Hematopoietic multipotent progenitor cell treated with erythropoietin and hydrocortisone succinate and interleukin-3 and kit ligand, for 17 days (in vitro differentiated cells): ENCODE measurements at regions not wholly inside any gene's neighbourhood (a gene's known extent, or its start where the extent isn't known, plus 50 kb on each side); places are given as distances from the start of the nearest gene placed in this dataset.
A peak's percentile ranks its signal among the peaks of the same experiment; 100 is the strongest.
"Not testable (repeated sequence)": the region's sequence is repeated elsewhere in the genome, so short reads cannot be mapped to it uniquely, and the experiment has no call there.

ENCODE experiments used
- DNase-seq: peaks from one replicate; pipeline ENCODE4 v3.0.0-alpha.2; 2015; ENCODE audit warnings: low spot score

DNA sequence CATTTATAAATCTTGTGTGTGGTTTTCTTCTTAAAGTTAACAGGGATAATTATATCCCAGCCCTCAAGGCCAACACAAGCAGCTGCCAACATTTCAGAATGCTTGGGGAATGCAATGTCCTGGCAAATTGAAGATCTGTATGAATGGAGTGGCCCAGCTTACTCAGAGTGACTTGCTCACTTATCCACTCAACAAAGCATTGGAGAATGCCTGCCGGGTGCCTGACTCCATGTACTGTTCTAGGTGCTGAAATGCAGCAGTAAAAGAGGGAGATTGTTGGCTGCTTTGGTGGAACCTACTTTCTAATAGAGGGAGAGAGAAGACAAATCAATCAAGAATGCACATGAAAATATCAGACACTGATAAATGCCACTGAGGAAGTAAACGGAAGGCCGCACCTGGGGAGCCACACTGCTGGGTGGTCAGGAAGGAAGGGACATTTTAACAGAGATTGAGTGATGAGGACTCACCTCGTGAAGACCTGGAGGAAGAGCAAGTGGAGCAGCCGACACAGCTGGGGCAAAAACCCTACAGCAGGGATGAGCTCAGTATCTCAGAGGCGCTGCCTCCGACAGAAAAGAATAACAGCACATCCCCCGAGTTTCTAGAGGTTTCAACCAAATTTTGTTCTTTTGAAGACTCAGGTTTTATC is 61.2 kb upstream of the VASH1 start:
- DNase-seq = no peak

DNA sequence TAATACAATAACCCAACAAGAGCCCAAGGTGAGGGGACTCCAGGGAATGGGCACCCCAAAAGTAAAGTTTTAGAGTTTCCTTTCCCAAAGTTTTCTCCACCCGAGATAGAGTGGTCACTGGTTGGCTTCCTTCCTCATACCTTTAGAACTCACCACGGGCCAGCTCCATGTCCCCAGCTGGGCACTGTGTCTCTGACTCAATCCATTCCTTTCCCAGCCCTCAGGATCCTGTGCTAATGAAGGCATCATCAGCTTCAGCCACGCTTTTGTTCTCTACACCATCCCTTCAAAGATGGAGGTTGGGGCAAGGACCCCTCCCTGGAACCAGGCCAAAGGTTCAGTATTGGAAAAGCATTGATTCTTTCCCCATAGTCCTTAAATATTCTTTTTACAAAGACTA is 59.8 kb upstream of the VASH1 start:
- DNase-seq = no peak

DNA sequence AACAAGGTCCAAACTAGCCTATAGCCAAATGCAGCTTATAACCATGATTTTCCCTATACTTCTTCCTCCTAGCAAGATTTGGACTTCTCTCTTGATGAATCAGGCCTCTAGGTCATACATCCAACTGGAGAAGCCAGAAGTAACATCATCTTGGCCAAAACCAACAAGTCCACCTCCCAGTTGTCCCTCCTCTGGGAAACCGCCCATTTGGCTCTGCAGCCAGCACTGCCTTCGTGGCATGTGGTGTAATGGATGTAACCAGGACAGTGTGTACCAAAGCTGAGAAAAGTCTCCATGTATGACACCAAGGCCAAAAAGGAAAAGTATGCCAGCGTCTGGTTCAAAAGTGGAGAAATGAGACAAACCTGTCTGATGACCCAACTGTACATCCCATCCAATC is 59.3 kb upstream of the VASH1 start:
- no peak for DNase-seq

DNA sequence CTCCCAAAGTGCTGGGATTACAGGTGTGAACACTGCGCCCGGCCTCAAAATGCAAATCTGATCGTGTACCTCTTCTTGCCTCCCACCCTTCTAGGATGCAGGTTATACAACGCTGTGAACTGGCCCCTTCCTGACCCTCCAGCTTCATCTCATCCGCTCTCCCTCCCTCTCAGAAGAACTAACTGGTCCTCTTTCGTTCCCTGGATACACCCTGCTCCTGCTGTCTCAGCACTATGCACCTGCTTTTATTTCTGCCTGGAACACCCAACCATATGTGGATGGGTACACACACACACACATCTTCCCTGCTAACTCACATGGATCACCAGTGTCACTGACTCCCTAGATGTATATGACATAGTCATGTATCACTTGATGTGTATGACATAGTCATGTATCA is 56.1 kb upstream of the VASH1 start:
- DNase-seq = no peak

DNA sequence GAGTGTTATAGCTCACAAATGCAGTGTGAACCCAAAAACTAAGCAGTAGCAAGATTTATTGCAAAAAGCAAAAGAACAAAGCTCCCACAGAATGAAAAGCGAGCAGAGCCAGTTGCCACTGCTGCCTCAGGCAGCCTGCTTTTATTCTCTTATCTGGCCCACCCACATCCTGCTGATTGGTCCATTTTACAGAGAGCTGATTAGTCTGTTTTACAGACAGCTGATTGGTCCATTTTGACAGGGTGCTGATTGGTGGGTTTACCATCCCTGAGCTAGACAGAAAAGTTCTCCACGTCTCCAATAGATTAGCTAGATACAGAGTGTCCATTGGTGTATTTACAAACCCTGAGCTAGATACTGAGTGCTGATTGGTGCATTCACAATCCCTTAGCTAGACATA is 55.1 kb upstream of the VASH1 start:
- DNase-seq = not testable (repeated sequence)

DNA sequence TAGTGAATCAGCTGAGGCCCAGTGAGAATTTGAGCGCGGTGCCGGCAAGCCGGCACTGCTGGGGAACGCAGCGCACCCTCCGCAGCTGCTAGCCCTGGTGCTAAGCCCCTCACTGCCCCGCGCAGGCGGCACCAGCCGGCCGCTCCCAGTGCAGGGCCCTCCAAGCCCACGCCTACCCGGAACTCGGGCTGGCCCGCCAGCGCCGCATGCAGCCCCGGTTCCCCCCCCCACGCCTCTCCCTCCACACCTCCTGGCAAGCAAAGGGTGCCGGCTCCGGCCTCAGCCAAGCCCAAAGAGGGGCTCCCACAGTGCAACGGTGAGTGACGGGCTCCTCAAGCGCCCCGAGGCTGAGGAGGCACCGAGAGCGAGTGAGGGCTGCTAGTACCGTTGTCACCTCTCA is 54.5 kb upstream of the VASH1 start:
- DNase-seq = no peak

DNA sequence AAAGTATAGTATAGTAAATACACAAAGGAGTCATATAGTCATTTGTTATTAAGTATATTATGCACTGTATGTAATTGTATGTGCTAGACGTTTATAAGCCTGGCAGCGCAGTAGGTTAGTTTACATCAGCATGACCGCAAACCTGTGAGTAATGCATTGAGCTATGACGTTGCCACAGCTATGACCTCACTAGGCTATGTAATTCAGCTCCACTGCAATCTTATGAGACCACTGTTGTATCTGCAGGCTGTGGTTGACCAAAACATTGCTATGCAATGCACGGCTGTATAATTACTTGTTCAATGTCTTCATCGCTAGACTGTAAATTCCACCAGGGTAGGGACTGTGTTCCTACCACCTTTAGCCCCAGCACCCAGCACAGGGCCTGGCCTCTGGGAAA is 53.2 kb upstream of the VASH1 start:
- no peak for DNase-seq

DNA sequence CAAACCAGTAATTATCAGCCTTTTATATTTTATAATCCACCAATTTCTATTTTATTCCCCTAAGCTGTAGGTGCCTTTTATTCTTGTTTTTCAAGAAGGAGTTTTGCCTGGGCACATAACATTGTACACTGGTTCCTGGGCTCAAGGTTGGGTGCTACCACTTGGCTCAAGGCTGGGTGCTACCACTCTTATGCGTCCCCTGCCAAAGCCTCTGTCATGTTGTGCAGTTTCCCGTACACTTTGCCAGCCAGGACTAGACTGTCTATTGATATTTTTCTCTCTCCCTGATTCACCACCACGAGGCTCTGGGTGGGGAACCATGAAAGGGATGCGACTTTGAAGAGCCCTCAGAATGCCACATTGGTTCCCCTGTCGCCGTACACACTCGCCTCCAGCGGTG is 52.5 kb upstream of the VASH1 start:
- no peak for DNase-seq

DNA sequence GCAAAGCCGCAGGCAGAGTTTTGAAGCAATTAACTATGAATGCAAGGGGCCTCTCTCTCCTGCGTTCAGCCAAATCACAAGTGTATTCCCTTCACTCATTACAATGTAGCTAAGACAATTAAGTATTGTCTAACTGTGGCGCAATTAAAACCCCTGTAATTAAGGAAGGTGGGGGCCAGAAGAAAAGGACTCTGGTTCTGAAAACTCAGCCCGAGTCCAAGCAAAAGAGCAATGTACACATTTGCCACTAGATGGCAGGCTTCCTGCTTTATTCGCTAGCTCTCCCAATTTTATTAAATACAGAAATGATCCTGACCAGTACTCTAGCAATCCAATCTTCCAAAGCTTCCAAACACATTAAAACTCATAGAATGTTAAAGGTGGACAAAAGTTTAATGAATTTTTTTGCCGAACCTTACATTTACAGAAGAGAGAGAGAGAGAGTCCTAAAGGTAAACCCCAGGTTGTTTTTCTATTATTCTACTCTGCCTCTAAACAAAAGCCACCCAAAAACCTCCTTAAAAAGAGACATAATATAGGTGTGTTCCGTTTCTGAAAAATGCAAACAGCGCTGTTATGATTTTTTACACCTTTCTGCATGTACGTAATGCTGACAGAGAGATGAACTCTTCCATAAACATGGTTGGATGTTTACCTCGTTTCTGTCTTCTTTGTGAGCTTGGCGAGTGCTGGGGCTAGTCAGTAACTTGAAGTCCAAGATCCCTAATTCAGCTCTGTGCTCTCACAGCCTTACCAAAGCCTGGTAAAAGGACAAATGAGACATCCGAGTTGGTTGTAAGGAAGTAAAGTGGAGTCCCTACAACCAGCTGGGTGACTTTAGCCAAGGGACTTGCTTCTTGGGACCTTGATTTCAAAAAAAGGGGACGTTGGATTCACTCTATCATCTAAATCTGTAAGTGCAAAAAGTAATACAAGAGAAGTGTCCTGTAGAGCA is 50.9 kb upstream of the VASH1 start:
- DNase-seq = peak; percentile 60
